ENCODE measurements at regions not wholly inside any gene's neighbourhood (a gene's known extent, or its start where the extent isn't known, plus 50 kb on each side); places are given as distances from the start of the nearest gene placed in this dataset.

DNA sequence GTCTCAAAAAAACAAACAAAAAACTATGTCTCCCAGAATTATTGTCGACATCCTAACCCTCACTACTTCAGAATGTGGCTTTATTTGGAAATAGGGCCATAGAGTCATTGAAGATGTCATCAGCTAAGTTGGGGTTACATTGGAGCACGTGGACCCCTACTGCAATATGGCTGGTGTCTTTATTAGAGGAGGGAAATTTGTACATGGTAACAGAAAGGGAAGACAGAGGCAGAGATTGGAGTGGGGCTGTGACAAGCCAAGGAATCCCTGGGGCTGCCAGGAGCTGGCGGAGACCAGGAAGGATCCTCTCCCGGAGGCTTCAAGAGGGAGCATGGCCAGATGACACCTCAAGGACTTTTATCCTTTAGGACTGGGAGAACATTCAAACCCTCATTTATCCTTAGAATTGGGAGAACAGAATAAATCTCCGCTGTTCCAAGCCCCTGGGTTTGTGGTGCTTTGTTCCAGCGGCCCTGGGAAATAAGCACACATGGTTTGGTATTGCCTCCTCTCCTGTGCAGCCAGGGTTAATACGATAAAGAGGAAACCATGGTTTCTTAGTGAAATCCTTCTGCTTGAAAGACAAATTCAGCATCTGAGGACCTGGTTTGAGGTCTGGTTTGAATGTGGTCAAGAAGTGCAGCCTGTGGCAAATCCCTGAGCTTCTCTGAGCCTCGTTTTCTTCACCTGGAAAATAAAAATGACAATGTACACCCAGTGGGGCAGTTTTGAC is 184.7 kb downstream of the MYCN start:
- DNase-seq: no peak

GRCh38 chr2:16123856-16124780 is 183.8 kb downstream of the MYCN start:
- no peak for DNase-seq

GRCh38 chr2:16123421-16123820 is 183.1 kb downstream of the MYCN start:
- no peak for DNase-seq

DNA sequence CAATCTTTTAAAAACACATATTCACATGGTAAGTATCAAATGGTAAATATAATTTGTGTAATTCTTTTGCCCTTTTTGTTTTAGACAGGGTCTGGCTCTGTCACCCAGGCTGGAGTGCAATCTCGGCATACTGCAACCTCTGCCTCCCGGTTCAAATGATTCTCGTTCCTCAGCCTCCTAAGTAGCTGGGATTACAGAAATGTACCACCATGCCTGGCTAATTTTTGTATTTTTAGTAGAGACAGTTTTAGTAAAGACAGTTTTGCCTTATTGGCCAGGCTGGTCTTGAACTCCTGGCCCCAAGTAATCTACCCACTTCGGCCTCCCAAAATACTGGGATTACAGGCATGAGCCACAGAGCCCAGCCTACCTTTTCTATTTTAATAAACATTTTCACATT is 182.2 kb downstream of the MYCN start:
- no peak for DNase-seq

DNA sequence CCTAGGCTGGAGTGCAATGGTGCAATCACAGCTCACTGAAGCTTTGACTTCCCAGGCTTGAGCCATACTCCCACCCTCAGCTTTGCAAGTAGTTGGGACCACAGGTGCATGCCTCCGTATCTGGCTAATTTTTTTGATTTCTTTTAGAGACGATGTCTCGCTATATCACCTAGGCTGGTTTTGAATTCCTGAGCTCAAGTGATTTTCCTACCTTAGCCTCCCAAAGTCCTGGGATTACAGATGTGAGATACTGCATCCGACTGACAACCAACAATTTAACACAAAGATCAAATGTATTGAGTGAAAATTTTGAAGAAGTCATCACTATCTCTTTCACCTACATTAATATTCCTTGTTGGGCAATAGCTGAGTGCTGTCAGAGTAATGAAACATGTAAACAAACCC is 181.6 kb downstream of the MYCN start:
- no peak for DNase-seq

- no peak for DNase-seq
Measured at GRCh38 chr2:16121231-16121985, 181.1 kb downstream of the MYCN start.

DNA sequence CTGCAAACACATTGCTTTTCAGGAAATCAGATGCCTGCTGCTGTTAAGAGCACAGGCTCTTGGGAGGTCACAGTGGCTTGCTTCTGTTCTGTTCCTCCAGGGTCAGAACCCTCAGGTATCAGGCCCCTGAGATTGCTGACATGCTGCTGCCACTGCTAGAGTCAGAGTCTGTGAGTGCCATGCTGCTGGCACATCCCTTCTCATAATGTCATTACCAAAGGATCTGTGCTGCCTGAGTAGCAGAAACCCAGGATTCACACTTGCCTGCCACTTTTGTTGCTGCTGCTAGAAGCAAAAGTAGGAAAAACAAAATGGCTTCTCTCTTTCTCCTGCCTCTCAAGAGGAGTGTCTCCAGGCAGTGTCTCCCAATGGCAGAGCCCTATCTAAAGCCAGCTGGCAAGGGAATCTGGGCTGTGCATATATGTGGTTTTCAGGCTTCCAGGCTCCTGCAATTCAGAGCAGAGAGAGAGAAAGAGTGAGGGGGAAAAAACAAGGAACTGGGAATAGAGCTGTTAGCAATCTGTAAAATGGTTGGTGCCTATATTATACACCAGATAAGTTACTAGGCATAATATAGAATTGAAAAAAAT is 180.3 kb downstream of the MYCN start:
- no peak for DNase-seq

DNA sequence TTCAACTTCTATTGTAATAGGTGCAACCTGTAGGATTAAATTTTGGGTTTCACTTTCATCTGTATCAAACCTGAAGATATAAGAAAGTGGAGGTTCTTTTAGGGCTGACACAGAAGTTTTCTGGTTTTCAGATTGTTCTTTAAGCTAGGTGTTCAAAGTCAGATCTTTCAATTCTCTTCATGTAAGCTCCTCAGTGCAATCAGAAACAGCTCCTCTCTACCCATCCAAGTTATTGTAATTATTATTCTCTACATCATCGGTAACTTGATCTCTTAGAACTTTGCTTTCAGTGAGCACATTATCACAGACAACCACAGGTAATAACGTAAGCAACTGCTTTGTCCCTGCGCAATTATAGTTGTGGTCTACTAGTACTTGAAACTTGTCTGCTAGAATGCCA is 179.4 kb downstream of the MYCN start:
- no peak for DNase-seq

GRCh38 chr2:16118611-16119590 is 178.6 kb downstream of the MYCN start:
- no peak for DNase-seq

- no peak for DNase-seq
Measured at GRCh38 chr2:16117791-16118610, 177.7 kb downstream of the MYCN start.

DNA sequence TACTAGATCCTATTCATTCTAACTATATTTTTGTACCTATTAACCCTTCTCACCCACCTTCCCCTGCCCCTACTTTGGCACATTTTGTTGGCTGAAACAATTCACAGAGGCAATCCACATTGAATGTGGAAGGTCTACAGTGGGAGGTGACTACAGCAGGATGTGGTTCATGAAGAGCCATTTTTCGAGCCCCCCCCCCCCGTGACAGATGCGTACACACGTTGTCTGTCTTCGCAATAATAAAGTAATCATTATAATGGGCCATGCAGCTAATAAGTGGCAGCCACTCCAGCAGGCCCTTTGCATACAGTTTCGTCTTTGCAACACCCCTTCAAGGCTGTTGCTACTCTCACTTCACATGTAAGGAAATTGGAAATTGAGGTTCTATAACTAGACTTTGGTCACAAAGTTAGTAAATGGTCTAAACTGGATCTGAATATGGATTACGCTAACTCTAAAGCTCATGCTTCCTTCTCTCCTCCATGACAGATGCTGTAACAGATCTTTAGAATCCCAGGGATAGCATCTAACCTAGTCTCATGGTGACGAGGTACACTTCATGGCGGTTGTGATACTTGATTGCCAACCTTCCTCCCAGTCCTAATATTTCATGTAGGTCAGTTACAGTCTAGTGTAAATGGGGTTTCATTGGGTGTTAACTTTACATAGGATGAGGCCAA is 176.8 kb downstream of the MYCN start:
- no peak for DNase-seq

DNA sequence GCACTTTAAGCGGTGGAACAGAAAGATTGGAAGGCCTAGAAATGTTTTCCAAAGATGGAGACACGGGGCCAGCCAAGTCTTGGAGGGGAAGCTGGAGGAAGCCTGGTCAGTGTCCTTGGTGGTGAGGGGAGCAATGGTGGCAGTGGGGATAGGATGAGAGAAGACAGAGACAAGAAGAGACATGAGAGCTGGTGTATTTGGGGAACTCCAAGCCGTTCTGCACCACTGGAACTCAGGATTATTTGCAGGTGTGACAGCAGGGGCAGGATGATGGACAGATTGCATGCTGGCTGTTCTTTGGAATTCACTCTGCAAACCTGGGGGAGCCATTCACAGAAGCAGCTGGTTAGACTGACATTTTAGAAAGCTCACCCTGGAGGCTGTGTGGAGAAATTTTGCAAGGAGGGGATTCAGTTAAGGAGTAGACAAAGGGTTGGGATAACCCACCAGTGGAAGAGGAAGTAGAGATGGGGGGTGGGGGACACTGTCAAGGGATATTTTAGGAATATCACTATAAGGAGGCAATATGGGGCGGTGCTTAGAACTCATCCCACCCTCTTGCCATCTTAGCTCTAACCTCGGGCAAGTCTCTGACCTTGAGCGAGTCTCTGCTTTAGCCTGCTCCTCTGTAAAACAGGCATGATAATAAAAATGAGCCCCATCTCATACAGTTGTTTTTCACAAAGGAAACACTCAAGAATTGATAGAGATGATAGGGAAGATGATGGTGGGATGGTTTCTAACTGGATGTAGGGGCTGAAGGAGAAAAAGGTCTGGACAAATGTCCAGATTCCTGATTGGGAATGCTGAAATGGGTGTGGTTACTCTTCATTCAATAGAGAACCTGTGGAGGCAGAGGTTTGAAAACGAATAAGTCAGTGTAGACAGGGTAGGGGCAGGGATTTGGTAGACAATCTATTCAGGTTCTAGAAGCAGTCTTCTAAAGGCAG is 175.8 kb downstream of the MYCN start:
- DNase-seq: no peak

GRCh38 chr2:16115291-16115690 is 174.9 kb downstream of the MYCN start:
- DNase-seq: no peak

- DNase-seq: no peak
Measured at GRCh38 chr2:16114836-16115235, 174.5 kb downstream of the MYCN start.

DNA sequence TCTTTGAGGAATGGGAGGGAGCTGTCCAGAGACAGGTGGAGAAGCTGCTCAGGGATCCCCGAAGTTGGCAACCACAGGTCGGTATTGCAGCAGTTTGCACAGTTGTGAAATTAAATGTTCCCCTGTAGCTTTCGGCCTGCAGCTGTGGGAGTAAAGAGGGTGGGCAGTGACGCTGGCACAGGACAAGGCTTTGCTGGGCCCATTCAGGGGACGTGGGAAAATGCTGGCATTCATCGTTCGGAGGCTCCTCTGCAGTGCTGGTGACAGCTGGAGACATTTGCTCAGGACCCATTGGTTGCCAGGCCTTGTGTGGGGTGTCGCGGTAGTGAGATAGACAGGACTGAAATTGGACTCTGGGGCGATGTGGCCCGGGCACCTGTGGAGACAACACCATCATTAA is 173.7 kb downstream of the MYCN start:
- DNase-seq: no peak

GRCh38 chr2:16113568-16113967 is 173.2 kb downstream of the MYCN start:
- DNase-seq: no peak

DNA sequence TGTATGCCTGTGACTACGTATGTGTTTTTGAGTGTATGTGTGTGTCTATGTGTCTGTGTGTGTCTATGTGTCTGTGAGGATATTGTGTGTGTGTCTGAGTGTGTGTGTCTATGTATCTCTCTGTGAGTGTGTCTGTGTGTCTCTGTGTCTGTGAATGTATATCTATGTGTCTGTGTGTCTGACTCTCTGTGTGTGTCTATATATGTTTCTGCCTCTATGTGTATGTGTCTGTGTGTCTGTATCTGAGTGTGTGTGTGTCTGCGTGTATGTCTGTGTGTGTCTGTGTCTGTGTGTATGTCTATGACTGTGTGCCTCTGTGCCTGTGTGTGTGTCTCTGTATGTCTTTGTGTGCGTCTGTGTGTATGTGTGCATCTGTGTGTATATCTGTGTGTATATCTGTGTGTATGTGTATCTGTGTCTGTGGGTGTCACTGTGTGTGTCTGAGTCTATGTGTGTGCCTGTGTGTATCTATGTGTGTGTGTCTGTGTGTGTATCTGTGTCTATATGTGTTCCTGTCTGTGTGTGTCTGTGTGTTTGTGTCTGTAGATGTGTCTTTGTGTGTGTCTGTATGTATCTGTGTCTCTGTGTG is 172.7 kb downstream of the MYCN start:
- no peak for DNase-seq

DNA sequence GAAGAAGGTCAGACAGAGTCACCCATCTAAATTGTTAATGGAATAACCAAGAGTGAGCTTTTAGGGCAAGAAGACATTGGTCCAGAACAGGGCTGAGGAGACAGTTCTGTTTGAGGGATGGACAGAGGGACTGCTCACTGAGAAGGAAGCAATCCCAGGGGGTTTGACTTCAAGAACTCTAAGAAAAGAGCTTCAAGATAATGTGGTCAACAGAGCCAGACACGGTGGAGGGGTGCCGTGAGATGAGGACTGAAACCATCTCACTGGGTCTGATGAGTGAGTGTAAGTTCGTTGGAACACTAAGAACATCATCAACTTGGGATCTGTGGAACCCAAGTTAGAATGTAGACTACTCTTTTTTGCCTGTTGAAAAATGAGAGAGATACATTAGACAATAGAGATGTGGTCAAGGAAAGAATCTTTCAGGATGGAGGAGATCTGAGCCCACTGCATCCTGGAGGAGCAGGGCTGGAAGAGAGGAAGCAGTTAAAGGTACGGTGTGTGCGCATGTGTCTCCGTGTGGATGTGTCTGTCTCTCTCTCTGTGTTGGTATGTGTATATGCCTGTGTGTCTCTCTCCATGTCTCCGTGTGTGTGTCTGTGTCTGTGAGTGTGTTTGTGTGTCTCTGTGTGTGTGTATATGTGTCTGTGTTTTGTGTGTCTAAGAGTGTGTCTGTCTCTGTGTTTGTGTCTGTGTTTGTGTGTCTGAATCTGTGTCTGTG is 172.1 kb downstream of the MYCN start:
- no peak for DNase-seq

Data from activated T-cell treated with anti-CD3 and anti-CD28 coated beads, Interleukin-2, amount 50 U/mL, for 1 hour (primary cell).